Stimulated activated CD8-positive, alpha-beta memory T cell treated with anti-CD3 and anti-CD28 coated beads, Interleukin-2, amount 100 ng/mL, for 48 hours (primary cell): ENCODE measurements at regions not wholly inside any gene's neighbourhood (a gene's known extent, or its start where the extent isn't known, plus 50 kb on each side); places are given as distances from the start of the nearest gene placed in this dataset.

Experiments
- DNase-seq, 2 donors: peaks; one replicate each; pipeline ENCODE4 v3.0.0-alpha.2; 2020; ENCODE audit warnings: low read depth in 2 of 2

DNA sequence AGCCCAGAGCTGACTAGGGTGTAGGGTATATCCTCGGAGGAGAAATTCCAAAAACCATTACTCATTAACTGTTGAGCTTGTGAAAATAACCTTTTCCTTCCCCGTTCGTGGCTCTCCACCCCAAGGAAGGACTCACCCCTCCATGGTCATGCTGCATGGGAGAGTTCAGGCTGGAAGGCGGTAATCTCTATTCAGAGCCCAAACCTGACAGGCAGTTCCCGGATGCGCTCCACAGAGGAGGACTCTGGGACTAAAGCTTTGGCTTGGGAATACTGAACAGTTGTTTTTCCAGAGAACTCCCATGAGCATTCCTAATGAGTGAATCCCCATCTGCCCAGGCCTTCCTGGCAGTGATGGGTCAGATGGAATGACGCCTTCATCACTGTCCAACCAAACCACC, 125.4 kb downstream of the BCOR start:
- DNase-seq: no peak

DNA sequence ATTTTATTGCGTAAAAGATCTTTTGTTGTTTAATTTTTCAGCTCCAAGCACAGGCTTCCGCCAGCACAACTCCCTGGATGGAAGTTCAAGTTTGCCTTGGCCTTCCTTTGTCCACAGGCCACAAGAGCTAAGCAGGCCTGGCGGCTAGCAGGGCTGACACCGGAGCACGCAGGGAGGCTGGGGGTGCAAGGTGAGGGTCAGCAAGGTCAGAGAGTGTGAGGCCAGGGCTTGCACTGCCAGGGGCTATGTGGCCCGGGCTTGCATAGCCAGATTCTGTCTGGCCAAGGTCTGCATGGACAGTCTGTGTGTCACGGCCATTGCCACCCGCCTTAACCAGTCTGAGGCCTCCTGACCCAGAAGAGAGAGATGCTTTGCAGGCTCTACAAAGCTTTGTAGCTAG, 123.9 kb downstream of the BCOR start:
- DNase-seq: no peak

DNA sequence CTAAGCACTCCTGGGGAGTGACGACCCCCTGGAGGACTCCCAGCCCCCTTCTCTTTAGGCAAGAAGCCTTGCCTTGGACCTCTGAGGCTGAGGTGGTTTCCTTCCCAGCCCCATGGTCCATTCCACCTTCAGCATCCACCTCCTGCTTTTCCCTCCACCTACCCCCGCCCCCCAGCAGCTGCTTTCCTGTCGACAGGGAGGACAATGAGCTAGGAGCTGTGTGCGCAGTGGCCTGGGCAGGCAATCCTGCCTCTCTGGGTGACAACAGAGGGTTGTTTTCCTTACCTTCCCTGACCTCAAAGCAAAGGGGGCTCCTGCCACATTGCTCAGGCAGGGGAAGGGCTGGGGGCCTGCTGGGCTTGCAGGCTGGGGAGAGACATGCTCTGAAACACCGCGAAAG, 123.5 kb downstream of the BCOR start:
- no peak for DNase-seq

GRCh38 chrX:39975101-39975925, 122.4 kb downstream of the BCOR start:
- DNase-seq: no peak

- DNase-seq: no peak
Observed at GRCh38 chrX:39981946-39982345, 115.8 kb downstream of the BCOR start.

- no peak for DNase-seq
Observed at GRCh38 chrX:39982948-39983347, 114.8 kb downstream of the BCOR start.

DNA sequence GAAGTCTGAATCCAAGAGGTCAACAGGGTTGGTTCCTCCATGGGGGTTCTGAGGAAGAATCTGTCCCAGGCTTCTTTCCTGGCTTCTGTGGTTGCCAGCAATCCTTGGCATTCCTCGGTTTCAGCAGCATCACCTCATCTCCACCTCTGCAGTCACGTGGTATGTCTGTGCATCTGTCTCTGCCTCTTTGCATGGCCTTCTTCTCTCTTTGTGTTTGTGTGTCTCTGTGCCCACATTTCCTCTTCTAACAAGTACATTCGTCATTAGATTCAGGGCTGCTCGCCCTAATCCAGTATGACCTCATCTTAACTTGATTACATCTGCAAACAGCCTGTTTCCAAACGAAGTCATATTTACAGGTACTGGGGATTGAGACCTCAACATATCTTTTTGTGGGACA, 114.0 kb downstream of the BCOR start:
- DNase-seq: no peak

- no peak for DNase-seq
Observed at GRCh38 chrX:39984191-39984956, 113.4 kb downstream of the BCOR start.

DNA sequence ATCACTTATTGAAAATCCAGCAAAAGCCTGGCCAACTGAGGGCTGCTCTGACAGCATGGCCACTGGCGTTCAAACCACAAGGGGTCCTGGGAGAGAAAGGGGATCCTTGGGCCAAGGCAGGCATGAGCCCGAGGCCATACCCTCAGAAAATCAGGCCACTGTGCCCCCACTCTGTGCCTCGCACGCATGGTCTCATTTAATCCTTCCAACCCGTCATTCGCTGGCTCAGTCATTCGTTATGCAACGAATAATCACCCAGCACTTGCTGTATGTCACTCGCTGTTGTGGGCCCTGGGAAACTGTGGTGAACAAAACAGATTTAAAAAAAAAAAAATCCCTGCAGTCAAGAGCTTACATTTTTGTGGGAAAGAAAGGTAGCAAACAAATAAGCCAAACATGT, 112.7 kb downstream of the BCOR start:
- DNase-seq: no peak

GRCh38 chrX:39985551-39985950, 112.2 kb downstream of the BCOR start:
- no peak for DNase-seq

- DNase-seq: no peak
Observed at GRCh38 chrX:39988496-39988895, 109.3 kb downstream of the BCOR start.

DNA sequence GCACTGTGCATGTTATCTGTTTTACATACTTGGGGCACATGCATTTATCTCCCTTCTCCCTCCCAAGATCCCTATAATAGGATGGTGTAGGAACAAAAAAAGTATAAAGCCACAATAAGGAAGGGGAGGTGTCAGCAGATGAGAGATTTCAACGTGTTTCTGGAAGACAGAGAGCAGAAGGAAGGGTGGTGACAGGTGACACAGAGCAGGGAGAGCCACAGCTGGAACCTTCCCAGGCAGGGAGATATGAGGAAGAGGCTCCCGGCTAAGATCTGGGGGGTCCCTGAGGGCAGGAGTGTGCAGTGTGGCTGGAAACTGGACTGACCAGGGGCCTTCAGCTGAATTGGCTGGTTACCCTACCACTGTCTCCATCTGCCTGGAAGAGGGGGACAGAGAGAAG, 107.4 kb downstream of the BCOR start:
- DNase-seq: no peak

DNA sequence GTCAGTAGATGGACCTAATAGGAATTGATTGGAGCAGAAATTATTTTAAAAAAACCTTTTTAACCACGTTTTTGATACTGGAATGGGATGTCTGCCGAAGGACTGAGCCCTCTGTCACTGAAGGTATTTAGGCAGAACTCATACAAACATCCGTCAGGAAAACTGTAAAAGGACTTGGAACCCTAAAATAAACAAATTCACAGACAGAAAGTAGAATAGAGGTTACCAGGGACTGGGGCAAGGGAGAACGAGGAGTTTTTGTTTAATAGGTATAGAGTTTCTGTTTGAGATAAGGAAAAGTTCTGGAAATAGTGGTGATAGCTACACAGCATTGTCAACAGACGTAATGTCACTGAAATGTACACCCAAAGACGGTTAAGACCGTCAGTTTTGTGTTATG, 105.5 kb downstream of the BCOR start:
- DNase-seq: no peak

DNA sequence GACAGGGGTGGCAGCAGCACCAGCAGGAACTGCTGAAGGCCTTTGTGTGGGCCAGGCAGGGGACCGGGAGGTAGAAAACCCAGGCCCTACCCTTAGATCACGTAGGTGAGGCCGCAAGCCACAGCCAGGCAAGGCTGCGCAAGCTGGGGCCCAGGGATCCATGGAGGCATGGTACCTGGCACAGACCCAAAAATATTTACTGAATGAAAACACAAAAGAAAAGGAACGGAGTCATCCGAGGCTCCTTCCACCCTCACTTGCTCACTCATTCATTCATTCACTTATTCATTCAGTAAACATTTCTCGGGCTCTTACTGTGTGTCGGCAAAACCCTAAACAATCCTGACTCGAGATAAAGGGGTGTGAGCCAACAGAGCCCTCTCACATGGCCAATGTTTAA, 102.3 kb downstream of the BCOR start:
- no peak for DNase-seq

DNA sequence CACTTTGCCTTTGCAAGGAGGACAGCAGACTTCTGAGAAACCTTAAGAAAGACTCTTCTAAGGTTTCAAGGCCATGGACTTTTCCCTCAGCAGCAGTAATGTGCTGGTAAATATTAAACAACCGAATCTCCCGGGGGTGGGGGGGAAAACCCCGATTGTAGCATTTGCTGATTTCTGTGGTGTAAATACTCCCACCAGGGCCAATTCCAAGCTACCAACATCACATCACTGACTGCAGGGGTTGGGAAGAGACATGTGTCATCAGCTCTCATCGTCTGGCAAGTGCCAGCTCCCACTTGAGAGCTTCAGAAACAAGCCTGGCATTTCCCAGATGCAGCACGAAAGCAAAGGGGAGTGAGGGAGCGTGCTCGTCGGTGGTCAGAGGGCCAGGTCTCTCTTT, 101.2 kb downstream of the BCOR start:
- DNase-seq: no peak

GRCh38 chrX:39998636-39999406, 98.9 kb downstream of the BCOR start:
- DNase-seq: no peak
